NCI-H524 treated with DMSO at 0.1 percent for 48 hours (cell line): ENCODE measurements at regions not wholly inside any gene's neighbourhood (a gene's known extent, or its start where the extent isn't known, plus 50 kb on each side); places are given as distances from the start of the nearest gene placed in this dataset.
"Not testable (repeated sequence)": the region's sequence is repeated elsewhere in the genome, so short reads cannot be mapped to it uniquely, and the experiment has no call there.

Experiments
- DNase-seq: peaks from one replicate; lab custom pipeline; 2025; lab: John Stamatoyannopoulos, UW

GRCh38 chr6:6483168-6483567, 105.4 kb upstream of the LY86 start:
- no peak for DNase-seq

DNA sequence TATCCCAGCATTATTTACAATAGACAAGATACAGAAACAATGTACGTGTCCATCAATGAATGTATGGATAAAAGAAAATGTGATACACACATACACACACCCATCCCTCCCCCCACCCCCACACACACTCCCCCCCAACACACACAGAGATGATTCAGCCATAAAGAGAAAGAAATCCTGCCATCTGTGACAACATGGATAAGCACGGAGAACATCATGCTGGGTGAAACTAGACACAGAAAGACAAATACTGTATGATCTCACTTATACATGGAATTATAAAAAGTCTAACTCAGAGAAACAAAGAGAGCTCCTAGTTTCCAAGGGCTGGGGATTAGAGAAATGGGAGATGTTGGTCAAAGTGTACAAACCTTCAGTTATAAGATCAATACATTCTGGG, 104.8 kb upstream of the LY86 start:
- DNase-seq = no peak

DNA sequence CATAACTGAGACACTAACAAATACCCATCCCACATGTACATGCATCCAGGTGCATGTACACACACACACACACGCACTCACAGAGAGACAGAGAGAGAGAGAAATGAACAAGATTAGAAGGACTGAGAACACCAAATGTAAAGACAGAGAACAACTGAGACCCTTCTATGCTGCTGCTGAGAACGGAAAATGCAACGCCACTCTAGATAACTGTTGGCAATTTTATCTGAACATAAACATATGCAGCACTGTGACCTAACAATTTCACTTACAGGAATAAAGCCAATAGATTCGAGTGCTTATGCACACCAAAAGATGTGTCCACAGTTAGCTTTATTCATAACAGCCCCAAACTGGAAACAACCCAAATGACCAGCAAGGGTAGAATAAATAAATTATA, 103.8 kb upstream of the LY86 start:
- no peak for DNase-seq

DNA sequence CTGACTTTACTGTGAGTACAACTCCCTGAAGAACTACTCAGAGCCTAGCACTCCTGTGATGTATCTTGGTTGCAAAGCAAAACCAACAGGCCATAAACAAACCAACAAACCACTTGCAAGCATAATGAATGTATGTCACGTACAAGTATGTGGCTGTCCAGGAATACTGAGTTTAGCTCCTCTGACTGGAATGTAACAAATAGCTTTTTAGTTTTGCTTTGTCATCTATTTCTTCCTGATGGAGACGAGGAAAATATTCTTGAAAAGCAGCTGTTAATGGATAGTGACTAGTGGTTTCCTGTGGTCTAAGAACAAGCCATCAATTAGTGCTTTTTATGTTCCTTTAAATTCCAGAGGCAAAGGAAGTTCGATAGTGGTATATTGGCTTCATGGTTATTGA, 101.9 kb upstream of the LY86 start:
- DNase-seq = no peak

DNA sequence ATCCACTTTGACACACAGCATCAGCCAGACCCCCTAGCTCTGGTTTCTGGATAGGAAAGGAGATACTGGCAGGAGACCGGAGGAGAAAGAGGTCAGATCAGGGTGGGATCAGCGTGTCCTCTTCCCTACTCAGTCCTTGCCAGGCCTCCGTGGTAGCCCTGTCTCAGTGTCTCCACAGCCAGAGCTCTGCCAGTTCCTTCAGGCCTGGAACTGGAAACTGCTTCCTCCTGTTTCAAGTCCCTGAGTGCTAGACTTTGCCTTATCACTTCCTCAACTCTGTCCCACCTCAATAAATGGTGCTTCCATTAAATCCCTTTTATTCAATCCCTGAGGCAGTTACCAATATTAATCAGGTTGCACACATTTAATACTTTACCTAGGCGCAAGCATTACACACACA, 96.8 kb upstream of the LY86 start:
- no peak for DNase-seq

DNA sequence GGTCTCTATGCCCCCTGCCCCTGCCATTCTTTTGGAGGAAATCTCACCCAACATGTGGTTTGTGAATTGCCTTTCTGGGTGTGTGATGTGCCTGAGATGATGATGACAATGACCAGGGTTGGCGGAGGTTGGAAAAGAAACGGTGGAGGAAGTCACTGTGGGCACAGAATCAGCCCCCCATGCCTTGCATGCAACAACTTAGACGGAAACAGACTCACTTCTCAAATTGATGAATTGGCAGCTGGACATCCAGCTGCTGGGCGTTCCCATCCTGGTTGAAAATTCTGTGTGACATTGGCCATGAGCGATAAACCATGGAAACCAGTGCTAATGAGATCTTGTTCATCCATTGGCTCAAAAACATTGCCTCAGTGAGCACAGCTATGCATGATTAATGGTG, 95.8 kb upstream of the LY86 start:
- no peak for DNase-seq

GRCh38 chr6:6494139-6494538, 94.4 kb upstream of the LY86 start:
- not testable (repeated sequence) for DNase-seq

GRCh38 chr6:6494677-6495076, 93.8 kb upstream of the LY86 start:
- DNase-seq = peak; percentile 49

- no peak for DNase-seq
These were observed 92.7 kb upstream of the LY86 start for GRCh38 chr6:6495851-6496250.

DNA sequence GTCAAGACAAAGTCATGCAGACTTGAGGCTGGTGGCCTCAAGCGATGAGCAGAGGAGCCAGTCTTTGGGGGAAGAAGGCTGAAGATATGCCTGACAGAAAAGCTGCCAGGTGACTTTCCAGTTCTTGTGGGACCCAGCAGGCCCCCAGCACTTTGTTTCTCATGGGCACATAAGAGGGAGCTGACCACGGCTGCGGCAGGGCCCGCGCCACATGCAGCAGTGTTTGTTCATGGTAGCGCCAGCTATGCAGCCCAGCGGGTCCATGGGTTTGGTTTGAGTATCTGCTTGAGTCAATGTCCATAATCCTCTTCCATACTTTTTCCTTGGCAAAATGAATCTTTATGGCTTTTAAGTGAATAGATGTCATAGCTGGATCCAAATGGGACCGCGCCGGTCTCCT, 91.0 kb upstream of the LY86 start:
- no peak for DNase-seq

DNA sequence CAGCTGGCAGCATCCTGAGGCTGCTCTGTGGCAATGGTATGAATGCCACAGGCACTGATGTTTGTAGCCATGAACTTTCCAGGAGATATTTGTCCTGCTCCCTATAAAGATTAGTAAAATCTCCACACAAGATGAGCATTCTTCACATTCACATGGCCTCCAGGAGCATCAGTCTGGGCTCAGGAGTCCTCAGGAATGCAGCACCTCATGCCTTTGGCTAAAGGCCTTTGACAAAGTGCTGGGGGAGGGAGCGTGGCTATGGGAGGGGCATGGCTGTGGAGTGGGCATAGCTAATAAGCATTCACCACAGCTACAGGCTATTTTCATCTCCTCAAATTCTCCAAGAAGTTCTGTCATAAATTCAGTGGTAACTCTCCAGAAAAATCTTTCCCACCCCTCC, 90.5 kb upstream of the LY86 start:
- DNase-seq = no peak

DNA sequence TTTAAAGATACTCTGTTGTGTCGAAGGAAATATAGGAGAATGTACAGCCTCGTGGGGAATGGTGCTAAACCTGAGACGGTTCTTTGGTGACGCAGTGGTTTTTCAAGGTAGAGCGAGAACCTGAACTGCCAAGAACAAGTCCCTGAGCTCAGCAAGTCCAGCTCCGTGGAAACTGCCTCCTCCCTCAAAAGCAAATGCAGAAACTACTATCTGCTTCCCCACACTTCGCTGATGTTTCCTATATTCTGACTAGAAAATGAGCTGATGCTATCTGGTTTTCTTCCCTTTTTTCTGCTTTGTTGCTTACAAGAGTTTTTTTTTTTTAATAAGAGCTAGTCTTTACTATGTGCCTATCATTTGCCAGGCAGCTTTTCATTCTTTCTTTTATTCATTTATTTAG, 85.3 kb upstream of the LY86 start:
- DNase-seq = no peak

DNA sequence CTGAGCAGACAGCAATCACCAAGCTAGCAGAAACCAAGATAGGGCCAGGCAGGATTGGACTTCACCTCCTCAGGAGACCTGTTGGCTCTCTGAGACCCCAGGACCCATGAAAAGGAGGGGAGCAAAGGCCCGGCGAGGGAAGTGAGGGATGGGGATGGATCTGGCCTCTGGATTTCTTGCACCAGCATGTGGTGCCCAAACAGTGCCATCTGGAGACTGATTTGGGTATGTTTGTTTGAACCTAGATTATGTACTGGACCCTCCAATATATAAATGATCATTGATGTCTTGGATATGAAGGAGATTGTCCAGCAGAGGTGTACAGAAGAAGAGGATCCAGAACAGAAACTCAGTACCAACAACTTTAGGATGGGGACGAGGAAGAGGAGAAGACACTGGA, 83.4 kb upstream of the LY86 start:
- no peak for DNase-seq

GRCh38 chr6:6508643-6509042, 79.9 kb upstream of the LY86 start:
- no peak for DNase-seq

DNA sequence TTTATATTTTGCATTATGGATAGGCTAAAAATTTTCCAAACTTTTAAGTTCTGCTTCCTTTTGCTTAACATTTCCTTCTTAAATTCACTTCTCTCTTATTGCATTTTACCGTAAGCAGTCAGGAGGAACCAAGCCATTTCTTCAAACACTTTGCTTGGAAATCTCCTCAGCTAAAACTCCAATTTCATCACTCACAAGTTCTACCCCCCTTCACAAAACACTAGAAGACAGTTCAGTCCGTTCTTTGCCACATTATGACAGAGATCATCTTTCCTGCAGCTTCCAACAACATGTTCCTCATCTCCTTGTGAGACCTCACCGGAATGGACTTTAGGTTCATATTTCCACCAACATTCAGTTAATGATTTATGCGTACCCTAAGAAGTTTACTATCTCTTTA, 79.2 kb upstream of the LY86 start:
- no peak for DNase-seq

DNA sequence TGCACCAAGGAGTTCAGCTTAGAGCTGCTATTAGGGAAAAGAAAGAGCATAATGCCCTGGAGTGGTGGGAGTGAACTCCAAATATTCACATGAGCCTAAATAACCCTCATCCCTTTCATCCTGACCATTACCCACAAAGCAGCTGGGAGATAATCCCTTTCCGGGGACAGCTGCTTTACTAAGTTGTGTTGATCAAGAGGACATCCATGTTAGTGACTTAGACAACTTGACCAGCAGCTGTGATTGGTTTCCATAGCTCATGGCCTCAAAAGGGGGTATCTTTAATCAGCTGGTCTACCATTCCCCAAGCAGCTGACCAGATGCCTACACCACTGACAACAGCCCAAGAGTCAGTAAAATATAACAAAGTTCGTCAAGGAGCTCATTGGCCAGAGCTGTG, 75.8 kb upstream of the LY86 start:
- DNase-seq = no peak

DNA sequence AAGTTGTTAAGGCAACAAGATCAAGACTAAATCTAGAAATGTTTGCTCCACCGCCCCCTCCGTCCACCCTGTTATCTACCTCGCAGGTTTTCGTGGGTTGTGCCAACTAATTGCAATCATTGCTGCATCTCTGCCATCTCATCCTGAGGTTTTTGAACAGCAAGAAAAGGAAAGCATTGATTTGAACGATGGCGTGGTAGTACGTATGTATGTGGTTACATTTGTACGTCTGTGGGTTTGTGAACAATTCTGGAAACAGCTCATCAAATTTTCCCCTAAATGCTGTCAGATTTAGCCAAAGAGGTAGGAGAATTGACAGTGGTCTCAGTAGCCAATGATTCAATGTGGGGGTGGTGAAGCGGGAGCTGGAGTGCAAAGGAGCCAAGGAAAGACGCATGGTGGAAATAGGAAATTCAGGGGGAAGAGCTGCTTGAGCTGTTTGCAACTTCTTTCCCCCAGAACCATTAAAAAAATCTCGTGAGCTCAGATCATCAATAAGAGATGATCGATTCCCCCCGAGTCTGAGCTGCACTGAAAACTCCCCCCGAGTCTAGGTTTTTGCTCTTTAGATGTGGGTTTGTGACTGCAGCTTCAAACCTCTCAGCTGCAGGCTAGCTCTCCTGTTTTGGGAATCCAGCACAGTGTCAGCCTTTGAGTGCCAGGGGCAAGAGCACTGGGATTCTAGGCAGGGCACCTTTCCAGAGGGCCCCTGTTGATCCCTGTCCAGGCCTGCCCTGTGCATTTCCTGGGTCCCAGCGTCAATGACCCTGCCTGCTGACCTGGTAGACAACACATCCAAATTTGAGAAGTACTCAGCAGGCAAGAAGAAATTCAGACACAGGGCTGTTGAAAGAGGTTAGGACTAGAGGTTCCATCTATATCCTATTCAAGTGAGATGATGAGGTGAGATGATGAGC, 72.6 kb upstream of the LY86 start:
- no peak for DNase-seq

- no peak for DNase-seq
These were observed 71.7 kb upstream of the LY86 start for GRCh38 chr6:6516666-6517458.

DNA sequence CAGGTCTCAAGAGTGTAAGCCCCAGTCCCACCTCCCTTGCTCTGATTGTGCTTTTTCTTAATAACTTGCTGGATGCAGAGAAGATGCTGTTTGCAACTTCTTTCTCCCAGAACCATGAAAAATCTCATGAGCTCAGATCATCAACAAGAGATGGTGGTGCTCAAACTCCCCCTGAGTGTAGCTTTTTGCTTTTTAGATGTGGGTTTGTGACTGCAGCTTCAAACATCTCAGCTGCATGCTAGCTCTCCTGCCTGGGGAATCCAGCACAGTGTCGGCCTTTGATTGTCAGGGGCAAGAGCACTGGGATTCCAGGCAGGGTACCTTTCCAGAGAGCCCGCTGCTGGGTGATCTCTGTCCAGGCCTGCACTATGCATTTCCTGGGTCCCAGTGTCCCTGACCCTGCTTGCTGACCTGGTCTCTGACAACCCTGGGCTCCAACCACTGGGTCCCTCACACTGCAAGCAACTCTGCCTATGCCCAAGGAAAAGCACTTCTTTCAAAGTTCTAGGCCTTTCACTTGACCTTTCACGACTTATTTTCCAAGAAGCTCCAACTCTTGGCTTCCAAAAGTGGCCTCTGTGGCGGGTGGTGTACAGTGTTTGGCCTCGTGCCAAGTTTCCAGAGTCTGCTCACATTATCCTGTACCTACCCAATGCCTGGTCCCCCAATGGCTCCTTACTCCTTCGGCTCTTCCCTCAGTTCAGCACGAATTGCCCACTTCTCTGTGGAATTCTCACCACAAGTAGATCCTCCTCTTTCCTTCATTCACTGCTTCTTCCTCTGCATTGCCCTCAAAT, 69.7 kb upstream of the LY86 start:
- no peak for DNase-seq

GRCh38 chr6:6521961-6522482, 66.5 kb upstream of the LY86 start:
- DNase-seq = no peak

- no peak for DNase-seq
These were observed 65.8 kb upstream of the LY86 start for GRCh38 chr6:6522709-6523108.

GRCh38 chr6:6524951-6525350, 63.6 kb upstream of the LY86 start:
- no peak for DNase-seq
